Endothelial cell of umbilical vein (primary cell): ENCODE measurements at regions not wholly inside any gene's neighbourhood (a gene's known extent, or its start where the extent isn't known, plus 50 kb on each side); places are given as distances from the start of the nearest gene placed in this dataset.

ENCODE experiments used
- BruUV-seq: library from RNA; stranded (reverse); fragments of 400-500 nt; replicated peaks from 2 replicates; lab custom pipeline; 2021; lab: Mats Ljungman, UMichigan
- CTCF ChIA-PET: fragments of 300-600, 350-600 bp; sonication (Branson Sonifier 250); formaldehyde crosslinking; loops from one replicate; lab custom pipeline; 2021; ENCODE audit warnings: antibody characterized with exemption, inconsistent platforms; lab: Charles Lee
- POLR2A ChIA-PET: fragments of 300-600, 350-600 bp; sonication (Branson Sonifier 250); formaldehyde crosslinking; loops from one replicate; lab custom pipeline; 2021; ENCODE audit warnings: antibody characterized with exemption, inconsistent platforms; lab: Charles Lee
- DNase-seq: peaks from one replicate; pipeline ENCODE4 v3.0.0-alpha.2; 2011; ENCODE audit warnings: low read depth, low spot score
- FAIRE-seq: peaks from 2 replicates; lab custom pipeline; 2011; peaks lifted over from hg19 to GRCh38; lab: Jason Lieb, UNC
- H2AFZ ChIP-seq: 2 replicates; pipeline ENCODE4 v1.6.0; 2012; ENCODE audit warnings: low read depth, low read length, control low read depth, inconsistent platforms
- H3K27ac ChIP-seq: 2 replicates; pipeline ENCODE4 v1.5.1; 2011; ENCODE audit warnings: low read depth, mild to moderate bottlenecking, control low read depth, low read length, moderate library complexity; ENCODE audit not compliant: insufficient read depth
- H3K27me3 ChIP-seq, 2 experiments: 2 replicates each; pipeline versions ENCODE4 v1.6.0 to v1.6.1; 2011; ENCODE audit warnings: low read length in 2 of 2, mixed read lengths in 1 of 2; ENCODE audit not compliant: control insufficient read depth in 2 of 2, insufficient read depth in 2 of 2
- H3K36me3 ChIP-seq, 2 experiments: 2 replicates in 1 of 2; 3 replicates in 1 of 2; pipeline ENCODE4 v1.5.1; 2011; ENCODE audit warnings: low read length in 2 of 2, mild to moderate bottlenecking in 1 of 2, moderate library complexity in 1 of 2; ENCODE audit not compliant: control insufficient read depth in 2 of 2, insufficient read depth in 2 of 2; ENCODE audit errors: extremely low read depth in 1 of 2
- H3K4me1 ChIP-seq: 3 replicates; pipeline ENCODE4 v1.5.1; 2011; ENCODE audit warnings: mild to moderate bottlenecking, low read length; ENCODE audit not compliant: control insufficient read depth, insufficient read depth; ENCODE audit errors: extremely low read depth
- H3K4me2 ChIP-seq: 2 replicates; pipeline ENCODE4 v1.6.1; 2011; ENCODE audit warnings: low read length, control low read depth, mixed read lengths; ENCODE audit not compliant: insufficient read depth
- H3K4me3 ChIP-seq, 3 experiments: fragments of 200-600 bp in 1 of 3; sonication (generic), shearing (Covaris generic) in 1 of 3; replicated peaks in 1 of 3; 2 replicates each; pipeline ENCODE4 v1.5.1; 2011 to 2016; ENCODE audit warnings: control low read depth in 3 of 3, low read length in 3 of 3, mild to moderate bottlenecking in 2 of 3, inconsistent platforms in 1 of 3, low read depth in 1 of 3, moderate library complexity in 1 of 3; ENCODE audit not compliant: insufficient read depth in 1 of 3
- H3K79me2 ChIP-seq: 2 replicates; pipeline ENCODE4 v1.6.0; 2012; ENCODE audit warnings: low read length, inconsistent platforms; ENCODE audit not compliant: control insufficient read depth, insufficient read depth
- H3K9ac ChIP-seq: replicated peaks from 2 replicates; pipeline ENCODE3; 2011; ENCODE audit warnings: low read length, control low read depth; ENCODE audit not compliant: insufficient read depth; ENCODE audit errors: extremely low read depth
- H3K9me1 ChIP-seq: replicated peaks from 3 replicates; pipeline ENCODE4 v1.6.0; 2011; ENCODE audit warnings: mild to moderate bottlenecking, low read length; ENCODE audit not compliant: control insufficient read depth, insufficient read depth; ENCODE audit errors: extremely low read depth
- H3K9me3 ChIP-seq: replicated peaks from 2 replicates; pipeline ENCODE4 v1.5.1; 2012; ENCODE audit warnings: low read length, inconsistent platforms; ENCODE audit not compliant: control insufficient read depth, insufficient read depth
- H4K20me1 ChIP-seq: replicated peaks from 2 replicates; pipeline ENCODE3; 2011; ENCODE audit warnings: mild to moderate bottlenecking, low read length; ENCODE audit not compliant: control insufficient read depth, insufficient read depth; ENCODE audit errors: extremely low read depth
- CTCF ChIP-seq, 2 donors: IDR thresholded peaks; 1 replicate in 1 of 2; 2 replicates in 1 of 2; pipeline ENCODE4 v1.5.1; 2011; ENCODE audit warnings: low read length in 2 of 2, mild to moderate bottlenecking in 2 of 2, moderate library complexity in 2 of 2, control low read depth in 1 of 2, inconsistent platforms in 1 of 2, low read depth in 1 of 2; ENCODE audit not compliant: insufficient read depth in 1 of 2; ENCODE audit errors: extremely low read depth in 1 of 2
- EZH2 ChIP-seq: IDR thresholded peaks from 2 replicates; pipeline ENCODE4 v1.6.1; 2012; ENCODE audit warnings: borderline replicate concordance, low read depth, mild to moderate bottlenecking, moderate library complexity, low read length, inconsistent platforms; ENCODE audit not compliant: severe bottlenecking
- FOS ChIP-seq: IDR thresholded peaks from 2 replicates; pipeline ENCODE4 v1.6.1; 2011; ENCODE audit warnings: mild to moderate bottlenecking, low read length, moderate library complexity, borderline replicate concordance; ENCODE audit not compliant: insufficient read depth
- GATA2 ChIP-seq: IDR thresholded peaks from 2 replicates; pipeline ENCODE4 v1.7.0; 2011; ENCODE audit warnings: low read depth, mild to moderate bottlenecking, moderate library complexity, mixed read lengths, low read length; ENCODE audit not compliant: insufficient read length, insufficient read depth
- JUN ChIP-seq: IDR thresholded peaks from 2 replicates; pipeline ENCODE4 v1.6.1; 2011; ENCODE audit warnings: borderline replicate concordance, low read depth; ENCODE audit not compliant: insufficient read length, insufficient read depth
- MYC ChIP-seq: IDR thresholded peaks from one replicate; pipeline ENCODE4 v1.6.1; 2011; ENCODE audit warnings: mild to moderate bottlenecking, low read depth, low read length
- POLR2A ChIP-seq: IDR thresholded peaks from 2 replicates; pipeline ENCODE4 v1.6.1; 2012; ENCODE audit warnings: low read depth, mild to moderate bottlenecking, control low read depth, low read length
- POLR2AphosphoS5 ChIP-seq: IDR thresholded peaks from 2 replicates; pipeline ENCODE4 v1.6.1; 2012; ENCODE audit warnings: low read depth, mild to moderate bottlenecking, control low read depth, low read length, moderate library complexity; ENCODE audit not compliant: insufficient read depth
- dilution Hi-C: fragments of 300-500 bp; cut with MboI; formaldehyde crosslinking; loops from one replicate; pipeline ENCODE4 v1.15.0; 2019; ENCODE audit warnings: low sequenced_read_pairs; ENCODE audit not compliant: extremely low pct_ligation_motif_present
- intact Hi-C: fragments of 100-400 bp; cut with micrococcal nuclease; formaldehyde crosslinking; loops from one replicate; pipeline ENCODE4 v1.10.0; 2022
- TF ChIP-seq, protein P1 (sequence below): IDR thresholded peaks from 2 replicates; pipeline ENCODE4 v1.6.1; 2011; ENCODE audit not compliant: insufficient read depth, insufficient read length

- FAIRE-seq (no peak), DNase-seq (no peak)
- no peak overlapping the region for H3K9ac ChIP-seq
- H3K9me3 ChIP-seq, result no peaks in the 10 kb centered on the region
- ChIA-PET CTCF (no interaction called here), POLR2A (interaction anchor here (0.7 kb wide), 1 partner anchor 675 kb away, joined by 3 read pairs; no protein-coding TSS in a partner anchor)
- no TSS peak for BruUV-seq
- H3K27ac ChIP-seq, result no peak overlapping the region
- no peaks in the 10 kb centered on the region for H4K20me1 ChIP-seq
- H3K9me1 ChIP-seq, result no peaks in the 10 kb centered on the region
- H3K36me3 ChIP-seq, result no peaks in the 10 kb centered on the region
- H3K4me3 ChIP-seq, result no peak overlapping the region
- no peaks in the 10 kb centered on the region for H3K27me3 ChIP-seq
- no peaks in the 10 kb centered on the region for H3K79me2 ChIP-seq
- intact Hi-C loops (no loop called here), dilution Hi-C loops (no loop called here)
- no peak for TF ChIP-seq CTCF (IDR thresholded peaks at IDR 0.05; ENCODE audit: extremely low read depth in 1 of 2, insufficient read depth in 1 of 2, low read depth in 1 of 2, low read length in 2 of 2)
- TF ChIP-seq POLR2AphosphoS5, result no peak
- no peak for TF ChIP-seq MYC
- TF ChIP-seq EZH2, result no peak
- TF ChIP-seq, protein P1, sequence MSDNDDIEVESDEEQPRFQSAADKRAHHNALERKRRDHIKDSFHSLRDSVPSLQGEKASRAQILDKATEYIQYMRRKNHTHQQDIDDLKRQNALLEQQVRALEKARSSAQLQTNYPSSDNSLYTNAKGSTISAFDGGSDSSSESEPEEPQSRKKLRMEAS, result no peak
- TF ChIP-seq POLR2A, result no peak
- TF ChIP-seq GATA2, result no peak
- TF ChIP-seq FOS, result no peak
- no peak for TF ChIP-seq JUN
- no peak overlapping the region for H3K4me2 ChIP-seq
- H3K4me1 ChIP-seq, result no peaks in the 10 kb centered on the region
- H2AFZ ChIP-seq, result no peak overlapping the region
Measured at GRCh38 chr6:33923857-33924514, 120.2 kb upstream of the MLN start.
